ENCODE measurements at regions not wholly inside any gene's neighbourhood (a gene's known extent, or its start where the extent isn't known, plus 50 kb on each side); places are given as distances from the start of the nearest gene placed in this dataset.
A peak's percentile ranks its signal among the peaks of the same experiment; 100 is the strongest.

- peak; percentile 32 to 53 for ATAC-seq
These were observed 70.5 kb downstream of the FAM217A start for GRCh38 chr6:4008324-4009047.

DNA sequence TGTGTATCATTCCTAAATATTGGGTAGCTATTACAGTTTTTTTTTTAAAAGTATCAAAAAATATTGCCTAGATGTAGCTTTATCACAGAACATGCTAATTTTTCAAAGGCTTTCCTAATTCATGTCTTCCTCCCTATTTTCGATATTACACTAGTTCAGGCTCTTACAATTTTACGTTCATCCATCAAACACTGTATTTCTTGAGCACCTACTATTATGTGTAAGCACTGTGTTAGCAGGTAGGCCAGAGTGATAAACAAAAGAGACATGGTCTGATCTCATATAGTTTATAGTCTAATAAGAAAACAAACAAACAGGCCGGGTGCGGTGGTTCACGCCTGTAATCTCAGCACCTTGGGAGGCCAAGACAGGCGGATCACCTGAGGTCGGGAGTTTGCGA is 69.5 kb downstream of the FAM217A start:
- ATAC-seq, result no peak

DNA sequence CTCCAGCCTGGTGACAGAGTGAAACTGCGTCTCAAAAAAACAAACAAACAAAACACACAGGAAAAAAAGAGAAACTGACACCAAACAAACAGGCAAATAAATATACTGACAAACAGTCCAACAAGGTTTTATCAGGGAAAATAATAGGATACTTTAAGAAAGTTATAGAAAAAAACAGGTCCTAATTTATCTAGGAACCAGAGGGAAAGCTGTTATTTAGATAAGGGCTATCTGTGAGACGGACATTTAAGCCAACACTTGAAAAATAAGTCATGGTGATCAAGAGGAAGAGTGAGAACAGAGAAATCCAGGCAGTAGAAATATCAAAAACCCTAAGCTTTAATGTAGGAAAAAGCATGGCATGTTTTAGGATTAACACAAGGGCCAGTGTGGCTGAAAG is 68.9 kb downstream of the FAM217A start:
- ATAC-seq, result no peak

DNA sequence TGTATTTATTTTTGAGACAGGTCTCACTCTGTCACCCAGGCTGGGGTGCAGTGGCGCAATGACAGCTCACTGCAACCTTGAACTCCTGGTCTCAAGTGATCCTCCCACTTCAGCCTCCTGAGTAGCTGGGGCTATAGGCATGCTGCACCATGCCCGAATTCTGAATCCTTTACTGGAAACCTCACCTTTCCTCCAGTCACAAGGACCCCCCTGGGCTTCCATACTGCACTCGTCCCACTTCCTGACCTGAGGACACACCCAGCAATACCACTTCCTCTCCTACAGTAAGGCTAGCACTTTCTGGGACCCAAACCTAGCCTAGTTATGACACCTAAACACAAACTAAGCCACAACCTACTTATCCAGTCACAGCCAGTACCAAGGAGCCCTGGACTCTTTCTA is 68.2 kb downstream of the FAM217A start:
- ATAC-seq, result peak; percentile 27 to 46

DNA sequence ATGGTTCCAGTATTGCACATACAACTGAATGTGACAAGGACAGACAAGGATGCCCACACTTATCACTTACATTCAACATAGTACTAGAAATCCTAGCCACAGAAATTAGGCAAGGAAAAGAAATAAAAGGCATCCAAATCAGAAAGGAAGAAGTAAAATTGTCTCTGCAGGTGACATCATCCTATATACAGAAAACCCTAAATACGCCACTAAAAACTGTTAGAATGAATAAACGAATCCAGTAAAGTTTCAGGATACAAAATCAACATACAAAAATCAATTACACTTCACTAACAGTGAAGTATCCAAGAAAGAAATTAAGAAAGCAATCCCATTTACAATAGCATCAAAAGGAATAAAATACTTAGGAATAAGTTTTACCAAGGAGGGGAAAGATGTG is 66.1 kb downstream of the FAM217A start:
- ATAC-seq, result no peak

- ATAC-seq, result no peak
These were observed 61.7 kb downstream of the FAM217A start for GRCh38 chr6:4017058-4017739.

- ATAC-seq, result no peak
These were observed 61.1 kb downstream of the FAM217A start for GRCh38 chr6:4017834-4018170.

- peak; percentile 70 to 71 for ATAC-seq
These were observed 60.6 kb downstream of the FAM217A start for GRCh38 chr6:4018171-4018923.
